ENCODE measurements at regions not wholly inside any gene's neighbourhood (a gene's known extent, or its start where the extent isn't known, plus 50 kb on each side); places are given as distances from the start of the nearest gene placed in this dataset.

- Mint-ChIP-seq H3K36me3 (ENCODE audit: low read depth) (peaks cover 17% of the 10 kb centered on the region), H3K4me1 (no peaks in the 10 kb centered on the region), H3K9me3 (peaks cover 37% of the 10 kb centered on the region), H3K27me3 (ENCODE audit: insufficient read depth, low read depth, poor library complexity) (no peaks in the 10 kb centered on the region), H3K27ac (no peak overlapping the region), H3K4me3 (no peak overlapping the region)
- Histone ChIP-seq H3K4me1 (ENCODE audit: insufficient read depth) (no peaks in the 10 kb centered on the region), H3K4me2 (no peak overlapping the region), H3F3A (replicated peaks; ENCODE audit: low read depth) (no peaks in the 10 kb centered on the region), H3K4me3 (no peak overlapping the region), H3K27me3 (ENCODE audit: insufficient read depth) (no peaks in the 10 kb centered on the region), H2AFZ (no peak overlapping the region), H4K20me1 (replicated peaks; ENCODE audit: insufficient read depth) (no peaks in the 10 kb centered on the region), H3K9me2 (ENCODE audit: insufficient read depth) (no peaks in the 10 kb centered on the region; the same call in 1 of the 2 replicates), H3K79me2 (replicated peaks; ENCODE audit: insufficient read depth) (no peaks in the 10 kb centered on the region), H3K36me3 (ENCODE audit: insufficient read depth) (no peaks in the 10 kb centered on the region; the same call in 1 of the 2 replicates), H3K27ac (ENCODE audit: low read depth) (no peak overlapping the region)
- no peak for DNase-seq (ENCODE audit: low spot score)
- TF ChIP-seq CREB1 (CRISPR knock-in tag; IDR thresholded peaks at IDR 0.05; ENCODE audit: low read depth) (no peak), JUNB (IDR thresholded peaks at IDR 0.05; ENCODE audit: unreplicated experiment) (no peak), ZNF114 (CRISPR knock-in tag; IDR thresholded peaks at IDR 0.05) (no peak), NANOG (IDR thresholded peaks at IDR 0.05; ENCODE audit: borderline replicate concordance) (no peak), ZNF462 (CRISPR knock-in tag; IDR thresholded peaks at IDR 0.05) (no peak), REST (IDR thresholded peaks at IDR 0.05; ENCODE audit: unreplicated experiment) (no peak), CTCF (conservative IDR thresholded peaks at IDR 0.05; ENCODE audit: low read depth in 2 of 2) (no peak), STAT1 (IDR thresholded peaks at IDR 0.05; ENCODE audit: unreplicated experiment) (no peak), EZH2phosphoT487 (IDR thresholded peaks at IDR 0.05; ENCODE audit: unreplicated experiment) (no peak), ZNF331 (CRISPR knock-in tag; IDR thresholded peaks at IDR 0.05; ENCODE audit: low read depth) (no peak), POLR2AphosphoS5 (IDR thresholded peaks at IDR 0.05; ENCODE audit: low read depth) (no peak), ETS1 (IDR thresholded peaks at IDR 0.05) (no peak), EZH2 (IDR thresholded peaks at IDR 0.05; ENCODE audit: low read depth, unreplicated experiment) (no peak)
- ATAC-seq: no peak
Measured at GRCh38 chr5:33043343-33043997, 332.3 kb downstream of the NPR3 start.

All from GM23338 (cell line).